Amniotic epithelial cell (primary cell): ENCODE measurements at regions not wholly inside any gene's neighbourhood (a gene's known extent, or its start where the extent isn't known, plus 50 kb on each side); places are given as distances from the start of the nearest gene placed in this dataset.

Source experiments
- DNase-seq: peaks from one replicate; pipeline ENCODE4 v3.0.0-alpha.2; 2010; ENCODE audit warnings: low read depth

- no peak for DNase-seq
Observed at GRCh38 chr1:29436181-29436785, 200.0 kb downstream of the PTPRU start.

GRCh38 chr1:29433830-29434229 is 197.5 kb downstream of the PTPRU start:
- DNase-seq: no peak

DNA sequence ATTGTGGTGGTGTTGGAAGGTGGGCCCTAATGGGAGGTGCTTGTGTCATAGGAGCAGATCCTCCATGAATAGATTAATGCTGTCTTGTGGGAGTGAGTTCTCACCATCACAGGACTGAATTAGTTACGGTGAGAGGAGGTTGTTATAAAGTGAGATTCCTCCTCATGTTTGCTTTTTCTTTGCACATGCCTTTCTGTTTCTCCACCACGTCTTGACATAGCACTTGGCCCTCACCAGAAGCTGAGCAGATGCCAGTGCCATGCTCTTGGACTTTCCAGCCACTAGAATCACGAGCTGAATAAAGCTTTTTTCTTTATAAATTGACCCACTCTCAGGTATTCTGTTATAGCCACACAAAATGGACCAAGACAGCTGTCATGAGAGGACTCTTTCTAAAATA is 194.8 kb downstream of the PTPRU start:
- DNase-seq: no peak

DNA sequence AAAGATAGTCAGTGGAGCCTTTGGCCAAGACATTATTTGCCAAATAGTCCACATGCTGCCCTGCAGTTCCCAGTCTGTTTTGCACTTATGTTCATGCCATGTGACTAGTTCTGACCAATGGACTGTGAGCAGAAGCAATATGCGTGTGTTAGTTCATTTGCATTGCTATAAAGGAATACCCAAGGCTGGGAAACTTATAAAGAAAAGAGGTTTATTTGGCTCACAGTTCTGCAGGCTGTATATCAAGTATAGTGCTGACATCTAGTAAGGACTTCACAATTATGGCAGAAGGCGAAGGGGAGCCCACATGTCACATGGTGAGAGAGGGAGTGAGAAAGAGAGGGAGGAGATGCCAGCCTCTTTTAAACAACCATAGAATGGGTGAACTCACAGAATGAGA is 193.3 kb downstream of the PTPRU start:
- DNase-seq: no peak

- DNase-seq: no peak
Observed at GRCh38 chr1:29428997-29429396, 192.7 kb downstream of the PTPRU start.

DNA sequence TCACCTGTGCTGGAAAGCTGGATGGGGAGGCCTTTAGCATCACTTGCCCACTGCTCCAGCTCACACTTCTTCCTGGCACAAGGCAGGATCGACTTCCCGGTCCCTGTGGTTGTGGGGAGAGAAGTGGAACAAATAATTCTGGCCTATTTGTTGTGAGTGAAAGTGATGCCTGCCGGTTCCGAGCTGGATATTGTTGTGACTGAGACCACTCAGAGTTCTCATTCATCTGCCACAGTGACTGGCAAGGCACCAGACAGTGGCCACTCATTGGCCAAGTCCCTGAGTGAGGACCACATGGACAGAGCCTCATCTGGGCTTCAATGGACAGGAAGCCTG is 191.9 kb downstream of the PTPRU start:
- no peak for DNase-seq

GRCh38 chr1:29427614-29428279 is 191.4 kb downstream of the PTPRU start:
- DNase-seq: no peak

- no peak for DNase-seq
Observed at GRCh38 chr1:29426701-29427279, 190.5 kb downstream of the PTPRU start.

- DNase-seq: no peak
Observed at GRCh38 chr1:29425631-29426030, 189.3 kb downstream of the PTPRU start.

- DNase-seq: no peak
Observed at GRCh38 chr1:29424266-29424665, 187.9 kb downstream of the PTPRU start.

DNA sequence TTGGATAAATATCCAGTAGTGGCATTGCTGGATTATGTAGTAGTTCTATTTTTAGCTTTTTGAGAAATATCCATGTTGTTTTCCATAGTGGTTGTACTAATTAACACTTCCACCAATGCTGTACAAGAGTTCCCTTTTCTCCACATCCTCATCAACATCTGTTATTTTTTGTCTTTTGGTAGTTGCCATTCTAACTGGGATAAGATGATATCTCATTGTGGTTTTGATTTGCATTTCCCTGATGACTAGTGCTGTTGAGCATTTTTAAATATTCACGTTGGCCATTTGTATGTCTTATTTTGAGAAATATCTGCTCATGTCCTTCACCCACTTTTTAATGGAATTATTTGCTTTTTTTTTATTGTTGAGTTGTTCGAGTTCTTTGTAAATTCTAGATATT is 183.9 kb downstream of the PTPRU start:
- DNase-seq: no peak

GRCh38 chr1:29417971-29418370 is 181.6 kb downstream of the PTPRU start:
- DNase-seq: no peak

GRCh38 chr1:29417147-29417858 is 181.0 kb downstream of the PTPRU start:
- DNase-seq: no peak

DNA sequence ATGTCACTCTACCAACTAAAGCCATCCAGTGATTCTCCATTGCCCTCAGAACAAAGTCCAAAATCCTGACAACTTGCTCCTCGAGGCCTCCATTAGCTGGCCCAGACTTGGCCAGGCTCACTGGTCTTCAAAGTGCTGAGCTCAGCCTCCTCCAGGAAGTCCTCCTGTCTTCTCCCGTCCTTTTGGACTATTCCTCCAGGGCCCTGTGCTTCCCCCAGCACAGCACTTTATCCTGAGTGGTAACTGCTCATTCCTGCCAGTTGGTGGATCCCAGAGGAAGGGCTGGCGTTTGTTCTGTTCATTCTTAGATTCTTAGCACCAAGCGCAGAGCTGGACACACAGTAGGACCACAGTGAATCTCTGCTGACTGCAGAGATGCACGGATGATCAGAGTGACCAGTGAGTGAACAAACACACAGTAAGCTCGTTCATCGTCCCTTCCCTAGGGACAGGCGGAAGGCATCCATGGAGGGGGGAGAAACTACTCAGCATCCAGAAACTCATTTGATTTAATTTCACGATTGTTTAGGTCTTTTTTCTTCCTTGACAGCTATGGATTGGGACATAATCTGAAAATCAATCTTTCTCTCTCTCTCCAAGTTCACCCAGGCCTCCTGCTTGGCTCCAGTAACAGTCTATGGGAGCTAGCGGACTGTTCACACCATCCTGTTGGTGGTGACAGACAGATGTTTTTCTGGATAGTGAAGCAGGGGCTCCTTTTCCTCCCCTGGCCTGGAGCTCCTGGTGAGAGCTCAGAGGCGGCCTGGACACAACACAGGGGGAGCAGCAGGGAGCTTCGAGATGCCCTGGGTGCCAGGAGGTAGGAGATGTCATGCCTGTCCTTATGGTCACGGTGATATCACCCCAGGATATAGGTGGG is 180.2 kb downstream of the PTPRU start:
- no peak for DNase-seq

GRCh38 chr1:29415861-29416260 is 179.5 kb downstream of the PTPRU start:
- no peak for DNase-seq

DNA sequence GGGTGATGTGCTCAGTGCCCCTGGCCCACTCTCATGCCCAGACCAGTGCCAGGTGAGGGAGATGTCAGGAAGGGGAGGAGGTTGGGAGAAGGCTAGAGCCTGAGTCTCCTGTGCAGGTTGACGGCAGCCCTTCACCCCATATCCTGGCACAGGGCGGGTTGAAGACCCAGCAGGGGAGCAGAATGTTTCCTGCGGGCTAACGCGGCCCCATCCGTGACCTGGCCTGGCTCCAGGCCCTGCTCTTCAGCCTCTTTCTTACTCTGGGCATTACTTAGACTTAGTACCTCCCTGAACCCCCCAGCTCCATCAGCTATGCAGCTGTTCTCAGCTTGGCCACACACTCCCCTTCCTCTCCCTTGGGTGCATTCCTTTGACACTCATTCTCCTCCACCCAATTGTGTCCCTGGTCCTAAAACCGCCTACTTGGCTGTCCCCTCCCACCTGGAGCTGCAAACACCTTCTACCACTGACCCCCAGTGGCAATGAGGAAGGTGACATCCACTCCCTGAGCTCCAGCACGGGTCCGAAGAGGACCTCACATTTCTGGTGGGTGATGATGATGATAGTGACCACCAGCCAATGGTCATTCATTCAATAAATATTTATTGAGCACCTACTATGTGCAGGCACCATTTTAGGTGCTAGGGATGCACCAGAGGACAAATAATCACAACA is 179.0 kb downstream of the PTPRU start:
- no peak for DNase-seq

DNA sequence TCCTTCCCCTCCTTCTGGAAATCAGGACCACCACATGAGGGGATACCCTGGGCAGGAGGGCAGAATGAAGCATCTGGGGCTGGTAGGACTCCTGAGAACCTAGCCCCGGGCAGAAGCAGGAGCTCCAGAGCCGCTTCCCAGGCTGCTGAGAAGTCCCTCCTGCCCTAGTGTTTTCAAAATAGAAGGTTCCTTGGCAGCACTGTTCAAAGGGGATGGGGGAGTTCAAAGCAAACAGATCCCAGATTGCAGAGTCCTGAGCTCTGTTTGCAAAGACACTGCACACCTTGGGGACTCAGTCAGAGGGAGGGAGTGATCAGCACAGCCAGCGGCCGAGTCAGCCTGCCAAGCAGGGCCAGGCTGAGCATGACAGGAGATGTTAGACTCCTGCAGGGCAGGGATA is 177.8 kb downstream of the PTPRU start:
- DNase-seq: no peak

DNA sequence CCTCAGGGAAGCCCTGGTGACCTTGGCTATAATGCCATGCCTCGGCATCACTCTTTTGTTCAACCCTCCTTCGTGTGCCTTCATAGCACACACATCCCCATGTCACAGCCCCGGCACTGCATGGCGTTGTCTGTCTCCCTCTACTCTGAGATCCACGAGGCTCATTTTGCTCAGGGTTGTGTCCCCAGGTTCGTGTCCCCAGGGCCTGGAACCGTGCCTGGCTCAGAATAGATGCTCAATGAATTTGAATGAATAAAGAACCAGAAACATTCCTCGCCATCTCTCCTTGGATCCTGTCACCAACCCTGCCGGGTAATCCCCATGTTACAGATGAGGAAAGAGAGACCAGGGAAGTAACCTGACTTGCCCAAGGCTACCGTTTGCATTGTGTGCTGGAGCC is 177.3 kb downstream of the PTPRU start:
- no peak for DNase-seq

DNA sequence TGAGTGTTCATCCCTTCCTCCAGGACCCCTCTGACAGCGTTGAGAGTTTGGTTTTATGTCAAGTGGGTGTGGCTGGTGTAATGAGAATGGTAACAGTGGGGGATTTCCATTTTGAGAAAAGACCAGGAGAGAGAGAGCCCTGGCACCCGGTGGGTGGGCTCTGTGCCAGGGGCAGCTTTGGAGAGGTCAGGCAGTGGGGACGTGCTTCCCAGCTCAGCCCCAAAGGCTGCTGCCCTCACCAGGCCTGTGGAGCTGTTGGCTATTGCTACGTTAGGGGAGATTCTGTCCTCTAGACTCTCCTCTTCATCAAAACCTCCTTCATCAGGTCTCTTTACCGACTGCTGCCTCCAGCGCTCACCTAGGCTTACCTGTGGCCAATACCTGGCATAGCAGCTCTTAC is 176.3 kb downstream of the PTPRU start:
- no peak for DNase-seq

DNA sequence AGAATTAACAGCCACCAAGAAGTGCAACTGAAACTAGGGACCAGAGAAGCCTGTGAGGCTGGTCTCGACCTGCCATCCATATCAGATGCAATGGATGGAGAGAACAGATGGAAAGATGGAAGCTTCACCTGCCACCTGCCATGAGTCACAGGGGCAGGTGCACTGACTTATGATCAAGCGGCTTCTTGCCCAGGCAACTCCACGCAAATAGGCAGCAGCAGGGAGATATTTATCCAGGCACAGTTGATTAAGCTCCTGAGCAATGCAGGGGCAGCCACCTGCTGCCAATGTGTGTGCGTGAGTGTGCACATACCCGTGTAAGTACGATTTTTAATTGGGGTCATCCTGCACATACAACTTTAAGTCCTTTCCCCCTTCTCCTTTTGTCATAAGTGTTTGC is 174.2 kb downstream of the PTPRU start:
- DNase-seq: no peak

DNA sequence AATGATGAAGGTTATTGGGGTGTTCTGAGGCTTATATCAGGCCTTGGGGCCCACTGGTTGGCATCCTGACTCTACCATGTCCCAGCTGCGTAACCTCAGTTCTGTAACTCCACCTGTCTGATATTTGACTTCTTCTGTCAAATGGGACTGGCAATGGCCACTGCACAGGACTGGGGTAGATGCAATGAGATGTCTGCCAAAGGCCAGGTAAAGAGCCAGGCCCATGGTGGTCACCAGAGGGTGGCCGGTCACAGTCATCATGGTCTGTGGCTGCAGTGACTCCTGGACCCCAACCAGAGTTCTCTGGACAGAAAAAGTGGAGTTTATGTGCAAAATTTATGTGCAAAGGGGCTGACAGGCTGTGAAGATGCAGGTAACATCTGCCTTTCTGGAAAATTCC is 173.3 kb downstream of the PTPRU start:
- no peak for DNase-seq
